ENCODE measurements at regions not wholly inside any gene's neighbourhood (a gene's known extent, or its start where the extent isn't known, plus 50 kb on each side); places are given as distances from the start of the nearest gene placed in this dataset.
"Not testable (repeated sequence)": the region's sequence is repeated elsewhere in the genome, so short reads cannot be mapped to it uniquely, and the experiment has no call there.

DNA sequence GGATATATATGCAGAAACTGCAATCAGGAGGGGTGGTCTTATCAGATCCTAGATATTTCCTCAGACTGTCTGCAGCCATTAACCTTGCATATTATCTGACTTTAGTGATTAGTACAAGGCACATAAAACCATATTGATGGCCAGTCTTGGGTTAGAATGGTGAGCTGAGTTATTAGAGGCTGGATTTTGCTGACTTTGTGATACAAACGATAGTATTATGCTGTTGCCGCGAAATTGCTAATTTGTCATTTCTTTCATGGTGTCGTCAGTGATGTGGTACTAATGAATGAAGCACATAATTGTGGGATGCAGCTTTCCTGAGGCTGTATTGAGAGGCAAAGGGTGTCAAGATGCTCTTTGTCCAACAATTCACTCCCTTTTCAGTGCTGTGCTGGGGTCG lies 172.5 kb downstream of the TEX29 start:
- Histone ChIP-seq H3K9ac (ENCODE audit: low read depth, low read length) (no peak overlapping the region), H3K9me3 (ENCODE audit: insufficient read depth, low read depth, low read length) (0 out of 2 replicates have a peak, but pooled peaks cover under 1% of the 10 kb centered on the region), H3K4me3 (ENCODE audit: low read length) (no peak overlapping the region), H3K36me3 (ENCODE audit: insufficient read depth, low read depth, low read length) (no peaks in the 10 kb centered on the region), H3K27ac (ENCODE audit: low read length) (no peak overlapping the region), H3K27me3 (ENCODE audit: insufficient read depth, low read length) (no peaks in the 10 kb centered on the region), H3K4me1 (ENCODE audit: insufficient read depth, low read length) (no peaks in the 10 kb centered on the region)

DNA sequence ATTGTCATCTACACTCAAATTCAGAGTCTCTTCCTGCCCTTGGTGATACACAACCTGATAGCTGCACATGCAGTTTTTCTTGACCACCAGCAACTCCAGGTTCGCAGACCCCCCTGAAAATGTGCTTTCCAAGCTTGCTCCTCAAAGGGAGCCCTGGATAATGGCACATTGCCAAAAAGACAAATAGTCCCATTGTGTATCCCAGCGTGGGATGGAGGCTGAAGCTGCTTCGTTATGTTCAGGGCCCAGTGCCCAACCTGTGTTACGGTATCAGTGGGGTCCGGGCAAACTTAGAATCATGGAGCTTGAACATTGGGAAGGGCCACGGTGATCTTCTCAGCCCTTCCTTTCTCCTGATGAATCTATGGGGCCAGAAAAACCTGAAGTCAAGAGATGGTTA lies 173.0 kb downstream of the TEX29 start:
- H3K4me1 ChIP-seq (ENCODE audit: insufficient read depth, low read length), result no peaks in the 10 kb centered on the region
- H3K4me3 ChIP-seq (ENCODE audit: low read length), result no peak overlapping the region
- H3K36me3 ChIP-seq (ENCODE audit: insufficient read depth, low read depth, low read length), result no peaks in the 10 kb centered on the region
- H3K27me3 ChIP-seq (ENCODE audit: insufficient read depth, low read length), result no peaks in the 10 kb centered on the region
- H3K9me3 ChIP-seq (ENCODE audit: insufficient read depth, low read depth, low read length), result no peaks in the 10 kb centered on the region
- H3K9ac ChIP-seq (ENCODE audit: low read depth, low read length), result no peak overlapping the region
- H3K27ac ChIP-seq (ENCODE audit: low read length), result no peak overlapping the region

DNA sequence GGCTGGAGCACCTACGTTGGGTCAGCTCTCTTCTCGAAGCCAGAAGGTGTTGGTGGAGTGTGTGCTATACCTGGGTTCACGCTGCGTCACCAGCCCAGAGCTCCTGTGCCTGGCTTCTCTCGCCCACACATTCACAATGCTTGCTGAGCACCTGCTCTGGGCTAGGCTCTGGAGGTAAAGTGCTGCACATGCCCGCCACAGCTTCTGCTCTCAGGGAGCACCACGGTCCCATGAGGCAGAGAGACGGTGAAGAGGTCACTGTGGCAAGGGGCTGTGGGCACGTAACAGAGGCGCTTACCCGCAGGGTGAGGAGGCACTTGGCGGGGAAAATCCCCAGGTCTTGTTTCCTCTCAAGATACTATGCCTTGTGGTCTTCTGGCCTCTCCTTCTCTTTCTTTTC lies 174.2 kb downstream of the TEX29 start:
- no peaks in the 10 kb centered on the region for H3K4me1 ChIP-seq (ENCODE audit: insufficient read depth, low read length)
- H3K27me3 ChIP-seq (ENCODE audit: insufficient read depth, low read length), result no peaks in the 10 kb centered on the region
- H3K4me3 ChIP-seq (ENCODE audit: low read length), result no peak overlapping the region
- no peak overlapping the region for H3K9ac ChIP-seq (ENCODE audit: low read depth, low read length)
- no peak overlapping the region for H3K27ac ChIP-seq (ENCODE audit: low read length)
- no peaks in the 10 kb centered on the region for H3K9me3 ChIP-seq (ENCODE audit: insufficient read depth, low read depth, low read length)
- no peaks in the 10 kb centered on the region for H3K36me3 ChIP-seq (ENCODE audit: insufficient read depth, low read depth, low read length)

DNA sequence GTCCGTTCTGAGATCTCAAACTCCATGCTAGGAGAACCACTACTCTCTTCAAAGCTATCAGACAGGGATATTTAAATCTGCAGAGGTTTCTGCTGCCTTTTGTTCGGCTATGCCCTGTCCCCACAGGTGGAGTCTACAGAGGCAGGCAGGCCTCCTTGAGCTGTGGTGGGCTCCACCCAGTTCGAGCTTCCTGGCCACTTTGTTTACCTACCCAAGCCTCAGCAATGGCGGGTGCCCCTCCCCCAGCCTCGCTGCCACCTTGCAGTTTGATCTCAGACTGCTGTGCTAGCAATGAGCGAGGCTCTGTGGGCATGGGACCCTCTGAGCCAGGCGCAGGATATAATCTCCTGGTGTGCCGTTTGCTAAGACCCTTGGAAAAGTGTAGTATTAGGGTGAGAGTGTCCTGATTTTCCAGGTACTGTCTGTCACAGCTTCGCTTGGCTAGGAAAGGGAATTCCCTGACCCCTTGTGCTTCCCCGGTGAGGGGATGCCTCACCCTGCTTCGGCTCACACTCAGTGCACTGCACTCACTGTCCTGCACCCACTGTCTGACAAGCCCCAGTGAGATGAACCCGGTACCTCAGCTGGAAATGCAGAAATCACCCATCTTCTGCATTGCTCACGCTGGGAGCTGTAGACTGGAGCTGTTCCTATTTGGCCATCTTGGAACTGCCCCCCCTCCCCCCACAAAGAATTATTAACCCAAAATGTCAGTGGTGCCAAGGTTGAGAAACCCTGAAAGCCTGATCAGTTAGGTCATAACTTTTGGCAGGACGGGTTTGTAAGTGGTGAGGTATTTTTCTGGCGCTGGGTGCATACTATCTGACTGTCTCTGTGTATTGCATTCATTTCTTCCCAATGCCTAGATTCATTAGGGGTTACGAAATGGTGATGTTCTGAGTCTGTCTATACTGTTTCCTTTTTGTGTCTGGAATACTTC lies 181.4 kb downstream of the TEX29 start:
- H3K4me3 ChIP-seq (ENCODE audit: low read length); H3K9ac ChIP-seq (ENCODE audit: low read depth, low read length); H3K27me3 ChIP-seq (ENCODE audit: insufficient read depth, low read length); H3K36me3 ChIP-seq (ENCODE audit: insufficient read depth, low read depth, low read length); H3K4me1 ChIP-seq (ENCODE audit: insufficient read depth, low read length); H3K27ac ChIP-seq (ENCODE audit: low read length): not testable (repeated sequence)
- H3K9me3 ChIP-seq (ENCODE audit: insufficient read depth, low read depth, low read length), result peaks cover 13% of the 10 kb centered on the region

DNA sequence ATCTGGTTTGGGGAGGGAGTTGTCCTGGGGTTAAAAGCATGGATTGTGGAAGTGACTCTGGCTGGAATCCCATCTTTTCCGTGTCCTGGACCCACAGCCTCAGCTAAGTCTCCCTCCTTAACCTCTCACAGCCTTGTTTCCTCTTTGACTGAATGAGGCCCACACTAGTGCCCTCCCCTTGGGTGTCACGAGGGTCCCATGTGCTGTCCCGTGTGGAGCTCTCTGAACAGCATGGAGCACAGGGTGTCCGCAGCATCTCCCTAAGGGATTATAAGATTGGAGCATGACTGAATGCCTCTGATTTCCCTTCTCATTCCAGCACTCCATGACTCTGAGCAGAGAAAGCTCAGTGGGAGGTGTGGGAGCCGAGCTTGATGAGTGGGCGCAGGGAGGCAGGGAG lies 182.5 kb downstream of the TEX29 start:
- Histone ChIP-seq H3K27ac (ENCODE audit: low read length) (no peak overlapping the region), H3K27me3 (ENCODE audit: insufficient read depth, low read length) (peaks cover 5% of the 10 kb centered on the region; the same call in 1 of the 2 replicates)

DNA sequence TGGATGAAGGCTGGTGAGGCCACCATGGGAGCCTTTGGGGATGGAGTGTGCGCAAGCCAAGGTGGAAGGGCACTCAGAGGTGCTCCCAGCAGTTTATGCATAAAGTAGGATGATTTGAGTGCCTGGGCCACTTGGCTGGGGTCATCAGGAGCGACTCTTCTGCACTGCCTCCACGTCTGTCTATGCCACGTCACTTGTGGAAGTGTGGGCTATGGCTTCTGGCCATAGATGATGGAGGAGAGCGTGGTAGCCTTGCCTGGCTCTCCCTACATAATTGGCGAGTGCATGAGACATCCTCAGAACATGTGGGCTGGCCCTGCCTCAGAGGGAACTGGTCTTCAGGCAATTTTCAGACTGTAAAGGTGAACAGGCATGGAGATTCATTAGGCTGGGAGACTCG lies 182.9 kb downstream of the TEX29 start:
- Histone ChIP-seq H3K4me1 (ENCODE audit: insufficient read depth, low read length) (no peaks in the 10 kb centered on the region), H3K4me3 (ENCODE audit: low read length) (no peak overlapping the region), H3K9me3 (ENCODE audit: insufficient read depth, low read depth, low read length) (peaks cover 13% of the 10 kb centered on the region), H3K27ac (ENCODE audit: low read length) (no peak overlapping the region), H3K9ac (ENCODE audit: low read depth, low read length) (no peak overlapping the region), H3K27me3 (ENCODE audit: insufficient read depth, low read length) (peaks cover 5% of the 10 kb centered on the region; the same call in 1 of the 2 replicates), H3K36me3 (ENCODE audit: insufficient read depth, low read depth, low read length) (no peaks in the 10 kb centered on the region)

More for the DNA sequence above, 182.5 kb downstream of the TEX29 start:
- H3K9ac ChIP-seq (ENCODE audit: low read depth, low read length), result no peak overlapping the region
- H3K9me3 ChIP-seq (ENCODE audit: insufficient read depth, low read depth, low read length), result peaks cover 13% of the 10 kb centered on the region
- no peak overlapping the region for H3K4me3 ChIP-seq (ENCODE audit: low read length)
- no peaks in the 10 kb centered on the region for H3K4me1 ChIP-seq (ENCODE audit: insufficient read depth, low read length)
- H3K36me3 ChIP-seq (ENCODE audit: insufficient read depth, low read depth, low read length), result no peaks in the 10 kb centered on the region

DNA sequence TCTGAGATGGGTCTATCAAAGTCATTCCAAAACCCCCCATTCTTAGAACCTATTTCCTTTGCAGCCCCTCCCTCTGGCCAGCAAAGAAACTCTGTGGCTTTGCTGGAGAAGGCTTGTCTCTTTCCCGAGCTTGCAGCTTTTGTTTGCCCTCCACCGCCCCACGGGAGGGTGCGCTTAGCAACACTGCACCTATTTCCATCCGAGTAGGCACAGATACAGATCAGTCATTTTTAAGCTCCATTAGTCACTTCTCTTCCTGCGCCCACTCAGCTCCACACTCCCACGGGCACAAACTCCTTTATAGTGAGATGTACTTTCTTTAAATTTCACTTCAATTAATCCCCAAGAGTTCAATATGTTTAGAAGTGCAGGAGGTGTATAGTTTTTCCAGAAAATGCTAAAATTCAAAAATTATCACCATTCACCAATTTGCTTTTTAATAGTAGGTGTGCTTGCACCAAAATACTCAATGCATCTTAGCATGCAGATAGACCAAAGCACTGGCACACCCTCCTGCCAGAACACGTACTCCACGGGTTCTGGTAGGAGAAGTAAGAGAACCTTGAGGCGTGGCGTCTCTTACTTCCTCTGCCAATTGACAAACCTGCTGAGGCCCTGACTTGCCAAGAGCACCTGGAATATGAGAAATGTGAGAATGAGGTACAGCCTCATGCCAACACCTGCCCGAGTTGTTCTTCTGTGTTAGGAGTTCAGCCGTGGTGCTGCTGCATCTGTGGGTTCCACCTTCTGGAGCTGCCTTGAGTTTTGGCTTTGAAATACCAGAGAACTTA lies 183.7 kb downstream of the TEX29 start:
- peaks cover 13% of the 10 kb centered on the region for H3K9me3 ChIP-seq (ENCODE audit: insufficient read depth, low read depth, low read length)
- no peaks in the 10 kb centered on the region for H3K4me1 ChIP-seq (ENCODE audit: insufficient read depth, low read length)
- no peak overlapping the region for H3K4me3 ChIP-seq (ENCODE audit: low read length)
- no peak overlapping the region for H3K9ac ChIP-seq (ENCODE audit: low read depth, low read length)
- no peak overlapping the region for H3K27ac ChIP-seq (ENCODE audit: low read length)
- no peaks in the 10 kb centered on the region for H3K36me3 ChIP-seq (ENCODE audit: insufficient read depth, low read depth, low read length)
- H3K27me3 ChIP-seq (ENCODE audit: insufficient read depth, low read length), result peaks cover 5% of the 10 kb centered on the region; the same call in 1 of the 2 replicates

DNA sequence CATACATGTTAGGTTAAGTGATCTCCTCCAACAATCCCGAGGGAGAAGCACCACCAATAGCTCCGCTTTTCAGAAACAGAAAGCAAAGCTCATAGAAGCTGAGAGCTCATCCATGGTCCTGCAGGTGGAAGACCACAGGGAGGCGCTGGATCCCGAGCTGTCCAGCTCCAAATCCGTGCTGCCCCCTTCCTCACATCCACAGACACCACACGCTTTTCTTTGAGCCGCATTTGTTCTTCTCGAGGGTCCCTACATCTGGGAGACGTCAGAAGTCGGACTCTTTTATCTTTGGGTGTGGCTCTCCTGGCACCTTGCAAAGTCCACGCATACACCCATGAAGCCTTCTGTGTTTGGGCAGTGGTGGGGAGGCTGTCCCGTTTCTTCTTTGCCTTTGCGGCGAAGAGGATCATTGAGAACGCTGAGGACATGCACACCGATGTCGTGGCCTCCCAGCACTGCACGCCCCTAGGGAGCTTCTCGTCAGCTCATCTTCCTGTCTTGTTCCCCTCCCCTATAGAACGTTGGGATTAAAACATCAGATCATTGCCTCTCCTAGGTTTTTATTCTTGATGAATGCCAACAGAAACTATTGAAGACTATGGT lies 184.8 kb downstream of the TEX29 start:
- no peak overlapping the region for H3K4me3 ChIP-seq (ENCODE audit: low read length)
- H3K27ac ChIP-seq (ENCODE audit: low read length), result no peak overlapping the region
- no peaks in the 10 kb centered on the region for H3K36me3 ChIP-seq (ENCODE audit: insufficient read depth, low read depth, low read length)
- no peak overlapping the region for H3K9ac ChIP-seq (ENCODE audit: low read depth, low read length)
- peaks cover 13% of the 10 kb centered on the region for H3K9me3 ChIP-seq (ENCODE audit: insufficient read depth, low read depth, low read length)
- peaks cover 5% of the 10 kb centered on the region; the same call in 1 of the 2 replicates for H3K27me3 ChIP-seq (ENCODE audit: insufficient read depth, low read length)
- peaks cover 3% of the 10 kb centered on the region for H3K4me1 ChIP-seq (ENCODE audit: insufficient read depth, low read length)

DNA sequence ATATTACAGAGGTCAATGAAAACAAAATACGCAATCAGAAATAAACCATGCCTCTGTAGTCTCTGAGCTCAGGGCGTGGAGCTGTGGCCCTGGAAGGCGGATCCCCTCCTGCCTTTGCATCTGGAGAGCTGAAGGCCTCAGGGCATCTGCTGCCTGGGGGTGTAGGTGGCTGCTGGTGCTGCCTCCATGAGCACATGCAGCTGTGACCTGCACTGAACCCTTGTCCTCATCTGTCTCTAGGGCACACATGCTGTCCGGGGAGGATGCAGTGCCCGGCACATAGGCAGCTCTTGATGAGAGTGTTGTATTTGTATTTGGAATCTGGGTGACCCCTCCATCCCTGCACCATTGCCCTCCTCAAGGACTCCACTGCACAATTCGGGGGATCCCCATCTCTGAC lies 185.7 kb downstream of the TEX29 start:
- Histone ChIP-seq H3K9me3 (ENCODE audit: insufficient read depth, low read depth, low read length) (peaks cover 13% of the 10 kb centered on the region), H3K27me3 (ENCODE audit: insufficient read depth, low read length) (peaks cover 5% of the 10 kb centered on the region; the same call in 1 of the 2 replicates), H3K36me3 (ENCODE audit: insufficient read depth, low read depth, low read length) (no peaks in the 10 kb centered on the region), H3K27ac (ENCODE audit: low read length) (no peak overlapping the region), H3K9ac (ENCODE audit: low read depth, low read length) (no peak overlapping the region), H3K4me3 (ENCODE audit: low read length) (no peak overlapping the region), H3K4me1 (ENCODE audit: insufficient read depth, low read length) (peaks cover 3% of the 10 kb centered on the region)

DNA sequence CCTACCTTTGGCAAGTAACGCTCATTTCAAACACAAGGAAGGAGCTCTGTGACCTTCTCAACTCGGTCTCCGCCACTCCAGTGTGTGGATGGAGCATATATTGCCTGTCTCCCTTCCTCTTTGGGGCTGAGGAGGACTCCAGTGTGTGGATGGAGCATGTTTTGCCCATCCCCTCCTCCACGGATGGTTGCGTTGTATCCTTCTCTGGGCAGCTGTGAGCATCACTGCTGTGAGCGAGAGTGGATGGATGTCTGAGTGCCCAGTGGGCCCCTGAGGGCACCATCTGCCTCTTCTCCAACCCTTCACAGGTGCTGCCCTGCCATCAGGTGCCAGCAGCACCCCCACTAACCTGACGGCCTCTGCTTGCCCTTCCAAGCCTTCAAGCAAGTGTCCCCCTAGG lies 186.2 kb downstream of the TEX29 start:
- H3K4me1 ChIP-seq (ENCODE audit: insufficient read depth, low read length), result peaks cover 3% of the 10 kb centered on the region
- no peak overlapping the region for H3K27ac ChIP-seq (ENCODE audit: low read length)
- peaks cover 5% of the 10 kb centered on the region; the same call in 1 of the 2 replicates for H3K27me3 ChIP-seq (ENCODE audit: insufficient read depth, low read length)
- no peaks in the 10 kb centered on the region for H3K36me3 ChIP-seq (ENCODE audit: insufficient read depth, low read depth, low read length)
- peaks cover 13% of the 10 kb centered on the region for H3K9me3 ChIP-seq (ENCODE audit: insufficient read depth, low read depth, low read length)
- H3K9ac ChIP-seq (ENCODE audit: low read depth, low read length), result no peak overlapping the region
- H3K4me3 ChIP-seq (ENCODE audit: low read length), result no peak overlapping the region

DNA sequence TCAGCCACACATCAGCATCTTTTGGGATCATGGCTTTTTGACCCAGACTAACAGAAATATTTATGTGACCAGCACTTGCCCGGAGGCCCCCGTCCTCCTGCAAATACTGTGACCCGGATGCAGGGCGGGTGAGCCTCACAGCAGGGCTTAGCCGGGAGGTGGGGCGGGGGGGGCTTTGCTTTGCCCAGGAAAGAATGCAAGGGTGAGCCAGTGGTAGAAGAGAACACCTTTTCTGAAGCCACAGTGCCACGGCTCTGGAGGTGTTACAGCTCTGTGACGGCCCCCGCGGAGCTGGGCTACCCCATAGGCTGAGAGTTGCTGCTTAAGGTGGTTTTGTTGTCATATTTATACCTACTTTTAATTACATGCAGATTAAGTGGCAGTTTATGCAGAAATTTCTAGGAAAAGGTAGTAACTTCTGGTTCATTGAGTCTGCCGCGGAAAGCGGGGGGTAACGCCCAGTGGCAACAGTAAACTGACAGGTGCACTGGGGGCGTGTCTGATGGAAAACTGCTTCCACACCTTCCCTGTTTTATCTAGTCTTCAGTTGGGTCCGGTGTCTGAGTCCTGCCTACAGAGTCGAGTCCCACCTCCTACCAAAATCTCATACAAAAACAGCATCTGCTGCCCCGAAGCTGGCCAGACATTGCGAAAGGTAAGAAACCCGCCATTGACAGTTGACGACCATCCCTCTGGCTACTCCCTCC lies 187.9 kb downstream of the TEX29 start:
- Histone ChIP-seq H3K9me3 (ENCODE audit: insufficient read depth, low read depth, low read length) (no peaks in the 10 kb centered on the region), H3K36me3 (ENCODE audit: insufficient read depth, low read depth, low read length) (no peaks in the 10 kb centered on the region), H3K9ac (ENCODE audit: low read depth, low read length) (no peak overlapping the region)

More for the DNA sequence above, 187.9 kb downstream of the TEX29 start:
- no peak overlapping the region for H3K4me3 ChIP-seq (ENCODE audit: low read length)
- H3K4me1 ChIP-seq (ENCODE audit: insufficient read depth, low read length), result peaks cover 3% of the 10 kb centered on the region
- H3K27ac ChIP-seq (ENCODE audit: low read length), result no peak overlapping the region
- peaks cover 5% of the 10 kb centered on the region; the same call in 1 of the 2 replicates for H3K27me3 ChIP-seq (ENCODE audit: insufficient read depth, low read length)
